Mucosa of descending colon (tissue), 3 donors: ENCODE measurements at regions not wholly inside any gene's neighbourhood (a gene's known extent, or its start where the extent isn't known, plus 50 kb on each side); places are given as distances from the start of the nearest gene placed in this dataset.

Experiments
- ATAC-seq: fragments of 200-7000 bp; cut with Tn5 transposase; one replicate; pipeline ENCODE4 v1.9.1; 2020; ENCODE audit warnings: mild to moderate bottlenecking, moderate library complexity
- DNase-seq, 3 donors: peaks; one replicate each; pipeline ENCODE4 v3.0.0-alpha.2; 2020
- H3K36me3 ChIP-seq: fragments of 200-600 bp; one replicate; pipeline ENCODE4 v1.8.0; 2021; ENCODE audit warnings: low read depth, mild to moderate bottlenecking
- H3K4me1 ChIP-seq: fragments of 200-600 bp; one replicate; pipeline ENCODE4 v1.8.0; 2021; ENCODE audit warnings: low read depth, mild to moderate bottlenecking
- H3K4me3 ChIP-seq: fragments of 200-600 bp; one replicate; pipeline ENCODE4 v1.8.0; 2021; ENCODE audit warnings: mild to moderate bottlenecking
- H3K9me3 ChIP-seq: fragments of 200-600 bp; one replicate; pipeline ENCODE4 v1.8.0; 2021; ENCODE audit warnings: mild to moderate bottlenecking
- CTCF ChIP-seq: fragments of 200-600 bp; IDR thresholded peaks from one replicate; pipeline ENCODE4 v1.8.0; 2022; ENCODE audit warnings: antibody characterized with exemption, mild to moderate bottlenecking
- intact Hi-C, 2 donors: fragments of 100-400 bp; cut with DNase I in 1 of 2; cut with micrococcal nuclease in 1 of 2; formaldehyde crosslinking; loops; one replicate each; pipeline versions ENCODE4 v1.11.0 to v1.11.1; 2022; cut with DNase I, micrococcal nuclease
- donor health status: DM: no; HTN: no; CAD: no; lungs with moderate emphysema.
- donor health status: DM: no; HTN: no; CAD: no.
- donor health status: DM: no; HTN: yes; CAD: no.

DNA sequence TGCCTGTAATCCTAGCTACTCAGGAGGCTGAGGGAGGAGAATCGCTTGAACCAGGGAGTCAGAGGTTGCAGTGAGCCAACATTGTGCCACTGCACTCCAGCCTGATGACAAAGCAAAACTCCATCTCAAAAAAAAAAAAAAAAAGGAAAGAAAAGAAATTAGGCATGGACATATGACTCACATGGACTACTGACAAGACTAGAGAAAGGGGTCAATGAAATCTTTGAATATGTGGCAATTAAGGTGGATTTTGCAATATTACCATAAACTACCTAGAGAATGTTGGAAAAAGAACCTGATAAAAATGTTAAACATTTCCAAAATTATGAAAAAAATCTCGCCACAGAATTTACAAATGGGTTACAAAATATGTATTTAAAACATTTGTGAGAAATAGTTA is 873.6 kb downstream of the C12orf50 start:
- Histone ChIP-seq H3K4me3 (no peak overlapping the region), H3K36me3 (no peaks in the 10 kb centered on the region), H3K9me3 (no peaks in the 10 kb centered on the region), H3K4me1 (no peaks in the 10 kb centered on the region)
- no peak for TF ChIP-seq CTCF
- no peak for ATAC-seq
- no peak for DNase-seq
- intact Hi-C loops = no loop called here

DNA sequence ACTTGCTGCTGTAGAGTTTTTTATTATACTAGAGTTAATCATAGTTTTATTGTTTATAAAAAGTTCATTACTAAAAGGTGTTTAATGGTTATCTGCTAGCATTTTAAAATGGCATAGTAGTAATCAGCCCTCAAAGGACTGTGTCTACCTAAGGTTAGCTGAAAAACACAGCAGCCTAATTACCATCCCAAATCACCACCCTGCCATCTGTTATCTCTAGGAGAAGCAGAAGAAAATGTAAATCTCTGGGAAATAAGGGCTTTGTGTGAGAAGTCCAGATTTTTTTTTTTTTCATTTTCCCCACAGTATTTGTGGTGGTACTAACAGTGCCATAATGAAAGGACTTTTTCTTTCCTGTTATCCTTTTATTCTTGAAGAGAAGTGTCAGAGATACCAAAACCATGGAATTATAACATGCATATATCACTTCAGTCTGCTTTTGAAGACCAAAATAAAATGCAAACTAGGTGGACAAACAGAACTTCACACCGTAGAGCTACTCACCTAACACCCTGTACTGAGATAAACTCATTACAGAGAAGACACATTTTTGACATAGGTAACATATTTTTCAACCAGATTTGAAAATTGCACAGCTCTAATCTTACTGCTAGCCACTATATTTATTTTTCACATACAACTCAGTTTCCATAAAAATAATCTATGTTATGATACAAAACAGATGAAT is 876.2 kb downstream of the C12orf50 start:
- Histone ChIP-seq H3K4me3 (no peak overlapping the region), H3K4me1 (no peaks in the 10 kb centered on the region), H3K9me3 (no peaks in the 10 kb centered on the region), H3K36me3 (no peaks in the 10 kb centered on the region)
- ATAC-seq (no peak), DNase-seq (no peak)
- no peak for TF ChIP-seq CTCF
- intact Hi-C loops = no loop called here

GRCh38 chr12:87152075-87152474 is 877.1 kb downstream of the C12orf50 start:
- no peak overlapping the region for H3K4me3 ChIP-seq
- no peaks in the 10 kb centered on the region for H3K4me1 ChIP-seq
- DNase-seq (no peak), ATAC-seq (no peak)
- H3K9me3 ChIP-seq = no peaks in the 10 kb centered on the region
- intact Hi-C loops = no loop called here
- TF ChIP-seq CTCF = no peak
- no peaks in the 10 kb centered on the region for H3K36me3 ChIP-seq

DNA sequence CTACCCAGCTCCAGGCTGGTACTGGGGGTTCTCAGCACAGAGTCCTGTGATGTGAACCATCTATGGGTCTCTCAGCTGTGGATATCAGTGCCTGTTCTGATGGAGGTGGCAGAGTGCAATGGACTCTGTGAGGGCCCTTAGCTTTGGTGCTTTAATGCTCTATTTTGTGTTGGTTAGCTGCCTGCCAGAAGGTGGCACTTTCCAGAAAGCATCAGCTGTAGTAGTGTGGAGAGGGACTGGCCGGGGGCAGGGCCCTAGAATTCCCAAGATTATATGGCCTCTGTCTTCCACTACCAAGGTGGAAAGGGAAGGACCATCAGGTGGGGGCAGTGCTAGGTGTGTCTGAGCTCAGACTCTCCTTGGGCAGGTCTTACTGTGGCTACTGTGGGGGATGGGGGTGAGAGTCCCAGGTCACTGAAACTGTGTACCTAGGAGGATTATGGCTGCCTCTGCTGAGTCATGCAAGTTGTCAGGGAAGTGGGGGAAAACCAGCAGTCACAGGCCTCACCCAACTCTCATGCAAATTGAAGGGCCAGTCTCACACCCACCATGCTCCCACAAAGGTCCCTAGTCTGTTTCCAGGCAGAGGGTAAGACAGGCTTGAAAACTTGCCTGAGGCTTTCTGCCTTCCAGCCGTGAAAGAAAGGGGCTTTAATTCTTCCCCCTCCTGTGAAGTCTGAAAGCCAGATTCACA is 878.1 kb downstream of the C12orf50 start:
- no peak for ATAC-seq
- no peak overlapping the region for H3K4me3 ChIP-seq
- no peaks in the 10 kb centered on the region for H3K4me1 ChIP-seq
- no peak for DNase-seq
- no peaks in the 10 kb centered on the region for H3K9me3 ChIP-seq
- H3K36me3 ChIP-seq = no peaks in the 10 kb centered on the region
- intact Hi-C loops = no loop called here
- TF ChIP-seq CTCF = no peak

DNA sequence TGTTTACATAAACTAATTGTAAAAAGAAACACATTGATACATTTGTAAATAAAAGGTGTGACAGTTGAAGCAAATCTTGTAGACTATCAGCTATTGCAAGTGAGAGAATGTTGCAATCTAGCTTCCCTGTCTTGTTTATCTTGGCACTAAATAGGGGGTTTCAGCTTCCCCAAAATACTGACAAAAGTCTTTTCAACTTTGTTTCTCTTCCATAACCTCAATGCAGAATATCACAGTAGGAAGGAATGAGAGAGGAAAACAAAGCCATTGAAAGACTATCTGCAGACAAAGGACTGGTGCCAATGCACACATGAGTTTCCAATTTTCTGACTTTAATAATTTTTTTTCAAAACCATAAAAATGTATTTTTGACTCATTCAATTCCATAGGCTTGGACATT is 886.2 kb upstream of the MGAT4C start:
- TF ChIP-seq CTCF = no peak
- no peaks in the 10 kb centered on the region for H3K4me1 ChIP-seq
- DNase-seq = no peak
- no peaks in the 10 kb centered on the region for H3K9me3 ChIP-seq
- ATAC-seq = no peak
- intact Hi-C loops = no loop called here
- H3K4me3 ChIP-seq = no peak overlapping the region
- no peaks in the 10 kb centered on the region for H3K36me3 ChIP-seq
